C4-2B (cell line): ENCODE measurements at regions not wholly inside any gene's neighbourhood (a gene's known extent, or its start where the extent isn't known, plus 50 kb on each side); places are given as distances from the start of the nearest gene placed in this dataset.

Source experiments
- CTCF ChIP-seq: fragments of 450-650 bp; conservative IDR thresholded peaks from 2 replicates; pipeline ENCODE4 v1.5.1; 2017; ENCODE audit warnings: mild to moderate bottlenecking
- ZFX ChIP-seq: fragments of 450-650 bp; IDR thresholded peaks from 2 replicates; pipeline ENCODE4 v1.6.1; 2017

DNA sequence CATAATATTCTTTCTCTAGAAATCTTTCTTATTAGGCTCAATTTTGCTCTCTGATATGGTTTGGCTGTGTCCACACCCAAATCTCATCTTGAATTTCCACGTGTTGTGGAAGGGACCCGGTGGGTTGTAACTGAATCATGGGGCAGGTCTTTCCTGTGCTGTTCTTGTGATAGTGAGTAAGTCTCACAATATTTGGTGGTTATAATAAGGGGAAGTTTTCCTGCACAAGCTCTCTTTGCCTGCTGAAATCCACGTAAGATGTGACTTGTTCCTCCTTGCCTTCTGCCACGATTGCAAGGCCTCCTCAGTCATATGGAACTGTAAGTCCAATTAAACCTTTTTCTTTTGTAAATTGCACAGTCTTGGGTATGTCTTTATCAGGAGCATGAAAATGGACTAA lies 73.8 kb downstream of the CAVIN2 start:
- no peak for TF ChIP-seq CTCF
- TF ChIP-seq ZFX = no peak
